ENCODE measurements at regions not wholly inside any gene's neighbourhood (a gene's known extent, or its start where the extent isn't known, plus 50 kb on each side); places are given as distances from the start of the nearest gene placed in this dataset.
A peak's percentile ranks its signal among the peaks of the same experiment; 100 is the strongest.

DNA sequence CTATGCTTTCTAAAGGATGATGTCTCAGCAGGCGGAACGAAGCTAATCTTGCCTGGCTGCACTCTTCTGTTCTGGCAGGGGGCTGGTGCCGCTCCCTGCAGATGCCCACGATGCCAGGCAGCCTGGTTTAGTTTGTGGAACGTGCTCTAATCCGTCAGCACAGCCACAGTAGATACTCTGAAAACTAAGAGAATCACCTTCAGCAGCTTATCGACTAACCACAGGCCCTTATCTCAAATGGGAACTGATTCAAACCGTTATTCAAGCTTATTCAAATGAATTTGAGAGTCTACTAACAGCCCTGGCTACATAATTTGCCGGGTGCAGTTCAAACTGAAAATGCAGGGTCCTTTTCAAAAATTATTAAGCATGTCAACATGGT, 246.6 kb upstream of the ANKRD55 start:
- in situ Hi-C loops (cut with MboI; ENCODE audit: low sequenced_read_pairs, unreplicated experiment), result no loop called here
- peak; percentile 46 for DNase-seq (ENCODE audit: low spot score)
- TF ChIP-seq, protein P1, sequence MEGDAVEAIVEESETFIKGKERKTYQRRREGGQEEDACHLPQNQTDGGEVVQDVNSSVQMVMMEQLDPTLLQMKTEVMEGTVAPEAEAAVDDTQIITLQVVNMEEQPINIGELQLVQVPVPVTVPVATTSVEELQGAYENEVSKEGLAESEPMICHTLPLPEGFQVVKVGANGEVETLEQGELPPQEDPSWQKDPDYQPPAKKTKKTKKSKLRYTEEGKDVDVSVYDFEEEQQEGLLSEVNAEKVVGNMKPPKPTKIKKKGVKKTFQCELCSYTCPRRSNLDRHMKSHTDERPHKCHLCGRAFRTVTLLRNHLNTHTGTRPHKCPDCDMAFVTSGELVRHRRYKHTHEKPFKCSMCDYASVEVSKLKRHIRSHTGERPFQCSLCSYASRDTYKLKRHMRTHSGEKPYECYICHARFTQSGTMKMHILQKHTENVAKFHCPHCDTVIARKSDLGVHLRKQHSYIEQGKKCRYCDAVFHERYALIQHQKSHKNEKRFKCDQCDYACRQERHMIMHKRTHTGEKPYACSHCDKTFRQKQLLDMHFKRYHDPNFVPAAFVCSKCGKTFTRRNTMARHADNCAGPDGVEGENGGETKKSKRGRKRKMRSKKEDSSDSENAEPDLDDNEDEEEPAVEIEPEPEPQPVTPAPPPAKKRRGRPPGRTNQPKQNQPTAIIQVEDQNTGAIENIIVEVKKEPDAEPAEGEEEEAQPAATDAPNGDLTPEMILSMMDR (IDR thresholded peaks at IDR 0.05; ENCODE audit: borderline replicate concordance, control extremely low read depth, extremely low read depth, insufficient read depth, missing control alignments), result no peak

DNA sequence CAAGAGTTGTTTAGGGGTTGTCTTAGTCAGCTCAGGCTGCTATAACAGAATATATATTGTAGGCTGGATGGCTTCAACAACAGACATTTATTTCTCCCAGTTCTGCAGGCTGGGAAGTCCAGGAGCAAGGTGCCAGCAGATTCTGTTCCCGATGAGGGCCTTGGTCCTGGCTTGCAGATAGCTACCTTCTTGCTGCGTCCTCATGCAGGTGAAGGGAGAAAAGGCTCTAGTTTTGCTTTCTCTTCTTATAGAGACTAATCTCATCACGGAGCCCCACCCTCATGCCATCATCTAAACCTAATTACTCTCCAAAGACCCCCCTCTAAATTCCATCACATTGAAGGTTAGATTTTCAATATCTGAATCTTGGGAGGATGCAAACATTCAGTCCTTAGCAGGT, 246.0 kb upstream of the ANKRD55 start:
- TF ChIP-seq, protein P1 (IDR thresholded peaks at IDR 0.05; ENCODE audit: borderline replicate concordance, control extremely low read depth, extremely low read depth, insufficient read depth, missing control alignments), result no peak
- no peak for DNase-seq (ENCODE audit: low spot score)
- in situ Hi-C loops (cut with MboI; ENCODE audit: low sequenced_read_pairs, unreplicated experiment), result no loop called here

DNA sequence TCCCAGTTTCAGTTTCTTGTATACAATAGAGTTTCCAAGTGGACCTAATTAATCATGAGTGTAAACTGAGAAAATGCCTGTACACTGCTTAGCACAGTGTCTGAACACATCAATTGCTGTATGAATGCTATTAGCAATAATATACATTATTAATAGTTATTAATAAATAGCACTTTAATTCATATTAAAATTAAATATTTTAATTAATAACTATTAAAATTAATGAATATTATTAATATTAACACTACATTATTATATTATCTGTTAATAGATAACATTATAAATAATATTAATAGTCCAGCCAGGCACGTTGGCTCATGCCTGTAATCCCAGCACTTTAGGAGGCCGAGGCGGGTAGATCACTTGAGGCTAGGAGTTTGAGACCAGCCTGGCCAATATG, 244.9 kb upstream of the ANKRD55 start:
- TF ChIP-seq, protein P1 (IDR thresholded peaks at IDR 0.05; ENCODE audit: borderline replicate concordance, control extremely low read depth, extremely low read depth, insufficient read depth, missing control alignments), result no peak
- DNase-seq (ENCODE audit: low spot score), result no peak
- in situ Hi-C loops (cut with MboI; ENCODE audit: low sequenced_read_pairs, unreplicated experiment), result no loop called here

DNA sequence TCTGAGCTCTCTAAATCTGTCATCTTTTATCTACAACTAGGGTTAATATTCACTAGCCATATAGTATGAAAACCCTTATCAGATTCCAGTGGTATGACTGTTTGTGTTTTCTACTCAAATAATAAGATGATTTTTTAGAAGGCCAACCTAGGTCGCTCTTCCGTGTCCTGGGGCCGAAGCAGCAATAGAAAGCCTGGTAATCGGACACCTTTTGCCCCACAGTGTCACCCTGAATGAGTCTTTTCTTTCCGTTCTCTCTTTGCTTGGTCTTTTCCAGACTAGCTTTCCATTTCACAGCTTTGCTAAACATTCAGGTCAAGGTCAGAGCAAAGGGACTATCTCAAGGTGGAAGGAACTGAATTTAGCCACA, 243.3 kb upstream of the ANKRD55 start:
- in situ Hi-C loops (cut with MboI; ENCODE audit: low sequenced_read_pairs, unreplicated experiment), result no loop called here
- TF ChIP-seq, protein P1 (IDR thresholded peaks at IDR 0.05; ENCODE audit: borderline replicate concordance, control extremely low read depth, extremely low read depth, insufficient read depth, missing control alignments), result no peak
- no peak for DNase-seq (ENCODE audit: low spot score)

DNA sequence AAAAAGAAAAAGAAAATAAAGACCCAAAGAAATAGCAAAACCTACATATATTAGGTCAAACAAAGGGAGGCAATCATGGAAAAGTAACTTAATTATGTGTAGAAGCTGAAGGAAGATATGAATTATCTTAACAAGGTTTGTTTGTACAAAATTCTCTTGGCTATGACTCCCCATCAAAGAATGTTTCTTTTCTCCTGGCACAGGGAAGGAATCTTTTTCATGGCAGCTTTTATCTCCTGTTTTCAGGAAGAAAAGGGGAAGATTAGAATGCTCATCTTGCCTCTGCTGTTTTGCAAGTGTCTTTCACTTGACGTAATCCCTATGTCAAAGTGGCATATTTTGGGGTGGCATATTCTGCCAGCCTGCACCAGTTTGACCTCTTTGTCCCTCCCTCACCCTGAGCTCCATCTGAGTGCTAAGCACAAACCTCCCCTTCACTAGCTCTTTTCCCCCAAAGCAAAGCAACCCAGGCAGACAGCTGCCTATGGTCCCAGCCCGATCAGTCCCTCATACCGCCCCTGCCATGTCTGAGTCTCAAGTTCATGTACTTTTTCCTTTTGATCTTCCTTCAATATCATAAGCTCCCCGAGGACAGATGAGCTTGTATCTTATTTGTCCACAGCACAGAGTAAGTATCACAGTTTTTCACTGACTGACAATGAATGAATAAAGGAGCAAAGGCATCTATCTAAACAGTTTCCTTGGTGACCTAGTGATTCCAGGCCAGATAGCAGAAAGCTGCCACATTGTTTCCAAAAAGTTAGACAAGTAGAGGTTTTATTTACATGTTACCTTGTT, 242.8 kb upstream of the ANKRD55 start:
- TF ChIP-seq, protein P1 (IDR thresholded peaks at IDR 0.05; ENCODE audit: borderline replicate concordance, control extremely low read depth, extremely low read depth, insufficient read depth, missing control alignments), result no peak
- in situ Hi-C loops (cut with MboI; ENCODE audit: low sequenced_read_pairs, unreplicated experiment), result no loop called here
- no peak for DNase-seq (ENCODE audit: low spot score)

DNA sequence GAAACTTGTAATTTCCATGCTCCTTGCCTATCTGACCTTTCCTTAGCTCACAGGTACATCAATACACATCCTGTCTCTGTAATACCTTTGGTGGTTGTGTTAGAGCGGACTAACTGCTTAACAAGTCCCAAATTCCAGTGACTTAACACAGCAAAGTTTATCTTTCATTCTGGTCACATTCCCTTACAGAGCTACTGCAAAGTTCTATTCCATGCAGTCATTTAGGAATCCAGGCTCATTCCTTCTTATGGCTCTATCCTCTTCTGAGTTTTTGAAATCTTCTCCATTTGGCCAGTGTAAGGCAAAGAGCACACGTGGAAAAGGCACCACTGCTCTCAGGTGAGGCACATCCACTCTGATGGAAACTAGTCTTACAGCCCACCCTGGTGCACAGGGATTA, 238.6 kb upstream of the ANKRD55 start:
- in situ Hi-C loops (cut with MboI; ENCODE audit: low sequenced_read_pairs, unreplicated experiment), result no loop called here
- TF ChIP-seq, protein P1 (IDR thresholded peaks at IDR 0.05; ENCODE audit: borderline replicate concordance, control extremely low read depth, extremely low read depth, insufficient read depth, missing control alignments), result no peak

More for the DNA sequence above, 238.6 kb upstream of the ANKRD55 start:
- no peak for DNase-seq (ENCODE audit: low spot score)

Data from GM13976 (cell line).